Sigmoid colon (tissue), 6 donors: ENCODE measurements at regions not wholly inside any gene's neighbourhood (a gene's known extent, or its start where the extent isn't known, plus 50 kb on each side); places are given as distances from the start of the nearest gene placed in this dataset.

Experiments
- DNase-seq: peaks from one replicate; pipeline ENCODE4 v3.0.0-alpha.2; 2019
- H3K27ac ChIP-seq, 4 donors: fragments of 200-600 bp; sonication (generic); one replicate each; pipeline ENCODE4 v1.5.1; 2016 to 2019; ENCODE audit warnings: mild to moderate bottlenecking in 1 of 4
- H3K27me3 ChIP-seq, 3 donors: fragments of 200-600 bp; sonication (generic); one replicate each; pipeline ENCODE4 v1.5.1; 2019; ENCODE audit warnings: mild to moderate bottlenecking in 1 of 3
- H3K36me3 ChIP-seq, 4 donors: fragments of 200-600 bp; sonication (generic); one replicate each; pipeline ENCODE4 v1.5.1; 2016 to 2019
- H3K4me1 ChIP-seq, 4 donors: fragments of 200-600 bp; sonication (generic); one replicate each; pipeline ENCODE4 v1.5.1; 2017 to 2019
- H3K4me3 ChIP-seq, 4 donors: fragments of 200-600 bp; sonication (generic); one replicate each; pipeline ENCODE4 v1.5.1; 2017 to 2019; ENCODE audit warnings: mild to moderate bottlenecking in 2 of 4, moderate library complexity in 1 of 4
- H3K9me3 ChIP-seq, 4 donors: fragments of 200-600 bp in 3 of 4; sonication (generic) in 3 of 4; one replicate each; pipeline versions ENCODE4 v1.5.1 to v1.6.1; 2013 to 2019
- CTCF ChIP-seq, 4 experiments: fragments of 450-650 bp in 3 of 4; fragments of 200-600 bp in 1 of 4; IDR thresholded peaks; one replicate each; pipeline ENCODE4 v1.5.1; 2016 to 2019; ENCODE audit warnings: antibody characterized with exemption in 4 of 4, mild to moderate bottlenecking in 3 of 4, moderate library complexity in 2 of 4
- EP300 ChIP-seq, 4 donors: sonication (generic); formaldehyde crosslinking; IDR thresholded peaks; one replicate each; pipeline ENCODE4 v1.6.1; 2017; ENCODE audit warnings: antibody characterized with exemption in 4 of 4
- POLR2A ChIP-seq, 2 donors: fragments of 450-650 bp; IDR thresholded peaks; one replicate each; pipeline ENCODE4 v1.6.1; 2016; ENCODE audit warnings: antibody characterized with exemption in 2 of 2, mild to moderate bottlenecking in 2 of 2, moderate library complexity in 2 of 2
- POLR2AphosphoS5 ChIP-seq, 4 donors: sonication (generic); formaldehyde crosslinking; IDR thresholded peaks; one replicate each; pipeline ENCODE4 v1.6.1; 2017; ENCODE audit warnings: antibody characterized with exemption in 4 of 4
- WGBS, 2 donors: extraction: QIAGEN DNeasy Blood & Tissue Kit; methylation state at CpG; one replicate each; pipeline ENCODE4 v1.1.7; 2013; 5-methylcytosine and 5-hydroxymethylcytosine counted together
- intact Hi-C: fragments of 100-400 bp; cut with DNase I; formaldehyde crosslinking; loops from one replicate; pipeline ENCODE4 v1.15.1; 2023
- donor health status: healthy with polysubstance abuse.
- donor health status: healthy.

GRCh38 chr5:114006582-114006981 lies 355.3 kb upstream of the KCNN2 start:
- intact Hi-C loops: no loop called here
- WGBS, 2 donors: 50 to 53% methylated on average over 2 of the region's 2 CpGs
- no peak for TF ChIP-seq CTCF (IDR thresholded peaks at IDR 0.05)
- no peak for TF ChIP-seq POLR2A (IDR thresholded peaks at IDR 0.05)
- no peak for TF ChIP-seq POLR2AphosphoS5 (IDR thresholded peaks at IDR 0.05)
- no peak for TF ChIP-seq EP300 (IDR thresholded peaks at IDR 0.05)
- Histone ChIP-seq H3K36me3 (no peaks in the 10 kb centered on the region), H3K9me3 (no peaks in the 10 kb centered on the region), H3K4me3 (no peak overlapping the region), H3K27me3 (no peaks in the 10 kb centered on the region), H3K4me1 (peaks cover 0 to 11% (median 7%) of the 10 kb centered on the region in 4 donors), H3K27ac (no peak overlapping the region)
- no peak for DNase-seq

- H3K4me1 ChIP-seq: peaks cover 0 to 11% (median 7%) of the 10 kb centered on the region in 4 donors
- no peak for TF ChIP-seq POLR2AphosphoS5 (IDR thresholded peaks at IDR 0.05)
- TF ChIP-seq POLR2A (IDR thresholded peaks at IDR 0.05): no peak
- TF ChIP-seq CTCF (IDR thresholded peaks at IDR 0.05): no peak
- no peak for TF ChIP-seq EP300 (IDR thresholded peaks at IDR 0.05)
- WGBS, 2 donors: 79 to 84% methylated on average over 5 of the region's 5 CpGs
- intact Hi-C loops: no loop called here
- H3K27ac ChIP-seq: no peak overlapping the region
- no peaks in the 10 kb centered on the region for H3K27me3 ChIP-seq
- no peak overlapping the region for H3K4me3 ChIP-seq
- no peak for DNase-seq
- H3K9me3 ChIP-seq: no peaks in the 10 kb centered on the region
- no peaks in the 10 kb centered on the region for H3K36me3 ChIP-seq
Observed at GRCh38 chr5:114007678-114008077, 354.2 kb upstream of the KCNN2 start.

- DNase-seq: no peak
- Histone ChIP-seq H3K4me3 (no peak overlapping the region), H3K36me3 (no peaks in the 10 kb centered on the region), H3K4me1 (peaks cover 0 to 11% (median 7%) of the 10 kb centered on the region in 4 donors), H3K27ac (no peak overlapping the region), H3K27me3 (no peaks in the 10 kb centered on the region), H3K9me3 (no peaks in the 10 kb centered on the region)
- WGBS, 2 donors: 63% methylated on average over 2 of the region's 2 CpGs
- TF ChIP-seq POLR2AphosphoS5 (IDR thresholded peaks at IDR 0.05): no peak
- no peak for TF ChIP-seq EP300 (IDR thresholded peaks at IDR 0.05)
- no peak for TF ChIP-seq CTCF (IDR thresholded peaks at IDR 0.05)
- TF ChIP-seq POLR2A (IDR thresholded peaks at IDR 0.05): no peak
- intact Hi-C loops: loop anchor here (10.0 kb wide), 1 partner anchor 434 kb away; no protein-coding TSS in a partner anchor
Observed at GRCh38 chr5:114010362-114010761, 351.5 kb upstream of the KCNN2 start.

- no peaks in the 10 kb centered on the region for H3K27me3 ChIP-seq
- H3K27ac ChIP-seq: no peak overlapping the region
- intact Hi-C loops: loop anchor here (10.0 kb wide), 1 partner anchor 427 kb away; no protein-coding TSS in a partner anchor
- no peaks in the 10 kb centered on the region for H3K9me3 ChIP-seq
- H3K36me3 ChIP-seq: no peaks in the 10 kb centered on the region
- 60 to 71% methylated on average over 4 of the region's 4 CpGs for WGBS, 2 donors
- TF ChIP-seq CTCF (IDR thresholded peaks at IDR 0.05): peak in 1 of 4 experiments; percentile 16
- no peak for TF ChIP-seq POLR2A (IDR thresholded peaks at IDR 0.05)
- no peak for DNase-seq
- no peaks in the 10 kb centered on the region for H3K4me1 ChIP-seq
- H3K4me3 ChIP-seq: no peak overlapping the region
Observed at GRCh38 chr5:114018186-114018585, 343.7 kb upstream of the KCNN2 start.

- Histone ChIP-seq H3K36me3 (no peaks in the 10 kb centered on the region), H3K9me3 (no peaks in the 10 kb centered on the region), H3K4me3 (no peak overlapping the region), H3K27ac (no peak overlapping the region), H3K4me1 (no peaks in the 10 kb centered on the region), H3K27me3 (no peaks in the 10 kb centered on the region)
- DNase-seq: no peak
- WGBS, 2 donors: 61 to 71% methylated on average over 2 of the region's 2 CpGs
- intact Hi-C loops: no loop called here
- TF ChIP-seq EP300 (IDR thresholded peaks at IDR 0.05) (no peak), POLR2A (IDR thresholded peaks at IDR 0.05) (no peak), POLR2AphosphoS5 (IDR thresholded peaks at IDR 0.05) (no peak), CTCF (IDR thresholded peaks at IDR 0.05) (no peak)
Observed at GRCh38 chr5:114038756-114039155, 323.1 kb upstream of the KCNN2 start.
